Esophagus squamous epithelium (tissue), 4 donors: ENCODE measurements at regions not wholly inside any gene's neighbourhood (a gene's known extent, or its start where the extent isn't known, plus 50 kb on each side); places are given as distances from the start of the nearest gene placed in this dataset.

Experiments used
- CTCF ChIP-seq, 6 experiments: fragments of 450-650 bp in 4 of 6; fragments of 200-600 bp in 2 of 6; sonication (generic) in 2 of 6; IDR thresholded peaks; one replicate each; pipeline ENCODE4 v1.5.1; 2016 to 2019; ENCODE audit warnings: antibody characterized with exemption in 6 of 6, mild to moderate bottlenecking in 4 of 6, moderate library complexity in 4 of 6
- POLR2A ChIP-seq, 4 donors: fragments of 450-650 bp; IDR thresholded peaks; one replicate each; pipeline ENCODE4 v1.6.1; 2017; ENCODE audit warnings: antibody characterized with exemption in 4 of 4, mild to moderate bottlenecking in 4 of 4, moderate library complexity in 3 of 4

GRCh38 chrX:5474282-5474681, 754.4 kb downstream of the NLGN4X start:
- TF ChIP-seq CTCF (IDR thresholded peaks at IDR 0.05) (no peak), POLR2A (IDR thresholded peaks at IDR 0.05) (no peak)
